Heart right ventricle (tissue), 16 donors: ENCODE measurements at regions not wholly inside any gene's neighbourhood (a gene's known extent, or its start where the extent isn't known, plus 50 kb on each side); places are given as distances from the start of the nearest gene placed in this dataset.

ENCODE experiments used
- ATAC-seq, 8 donors: fragments of 200-7000 bp; cut with Tn5 transposase; one replicate each; pipeline ENCODE4 v1.9.1; 2020; ENCODE audit warnings: mild to moderate bottlenecking in 8 of 8, moderate library complexity in 8 of 8, moderate number of reproducible peaks in 1 of 8
- DNase-seq, 2 donors: peaks; one replicate each; pipeline ENCODE4 v3.0.0-alpha.2; 2020
- H3K27ac ChIP-seq, 10 donors: fragments of 200-600 bp; sonication (generic) in 2 of 10; one replicate each; pipeline versions ENCODE4 v1.5.0 to v1.8.0; 2020 to 2022; ENCODE audit warnings: mild to moderate bottlenecking in 3 of 10
- H3K27me3 ChIP-seq, 7 donors: fragments of 200-600 bp; one replicate each; pipeline ENCODE4 v1.8.0; 2021 to 2022; ENCODE audit warnings: mild to moderate bottlenecking in 2 of 7
- H3K36me3 ChIP-seq, 9 donors: fragments of 200-600 bp; sonication (generic) in 1 of 9; one replicate each; pipeline versions ENCODE4 v1.5.0 to v1.8.0; 2020 to 2022; ENCODE audit warnings: mild to moderate bottlenecking in 2 of 9
- H3K4me1 ChIP-seq, 9 donors: fragments of 200-600 bp; sonication (generic) in 1 of 9; one replicate each; pipeline versions ENCODE4 v1.5.0 to v1.8.0; 2020 to 2022; ENCODE audit warnings: mild to moderate bottlenecking in 4 of 9
- H3K4me3 ChIP-seq, 10 donors: fragments of 200-600 bp; sonication (generic) in 2 of 10; one replicate each; pipeline versions ENCODE4 v1.5.0 to v1.8.0; 2020 to 2022; ENCODE audit warnings: mild to moderate bottlenecking in 7 of 10, moderate library complexity in 2 of 10
- H3K9me3 ChIP-seq, 11 donors: fragments of 200-600 bp in 10 of 11; sonication (generic) in 2 of 11; one replicate each; pipeline versions ENCODE4 v1.5.0 to v1.8.0; 2013 to 2022; ENCODE audit warnings: mild to moderate bottlenecking in 2 of 11, control low read depth in 1 of 11, moderate library complexity in 1 of 11
- WGBS, 2 donors: extraction: QIAGEN DNeasy Blood & Tissue Kit; methylation state at CpG; one replicate each; pipeline ENCODE4 v1.1.7; 2013; ENCODE audit warnings: inconsistent platforms in 1 of 2; 5-methylcytosine and 5-hydroxymethylcytosine counted together
- intact Hi-C, 10 donors: fragments of 100-400 bp; cut with DNase I; formaldehyde crosslinking; loops; one replicate each; pipeline versions ENCODE4 v1.11.1 to v1.14.2; 2022
- TF ChIP-seq, protein P1 (sequence below), 9 donors: fragments of 200-600 bp; sonication (generic) in 2 of 9; IDR thresholded peaks; one replicate each; pipeline versions ENCODE4 v1.5.0 to v1.8.0; 2021 to 2022; ENCODE audit warnings: antibody characterized with exemption in 9 of 9, mild to moderate bottlenecking in 5 of 9, moderate library complexity in 1 of 9
- donor health status: Arrhythmogenic right ventricular cardiomyopathy.
- donor health status: ischemic (EF 13 %, LVEDD 7.1; RV severe dilation, severe dysfunction).
- donor health status: healthy with polysubstance abuse.
- donor health status: DM: no; HTN: yes; CAD: no.
- donor health status: DM: no; HTN: no; CAD: no.
- donor health status: ischemic (EF 25% LVEDD 6.9; RV normal size, moderate dysfunction).
- donor health status: ischemic (EF 25% LVEDD 5.7; RV mildly dilated, moderate dysfunction).
- donor health status: healthy.
- donor health status: DM: yes; HTN: yes; CAD: no.
- donor health status: Ischemic cardiomyopathy.
- donor health status: ischemic (EF 35%, LVEDD 5.7; RV mildly dilated, moderate dysfunction).
- donor health status: nonischemic (EF 11% LVEDD 7.7; RV severe dilation, severe dysfunction).
- donor health status: DM: yes; HTN: yes; CAD: no.
- donor health status: PGD.
- donor health status: ischemic (EF 29% LVEDD 5.4; RV normal size, mild dysfunction).
- donor health status: nonischemic (EF 23%, LVEDD 6.1; RV moderate dilation, normal function).

GRCh38 chr5:155250596-155250995, 237.0 kb downstream of the KIF4B start:
- Histone ChIP-seq H3K27me3 (no peaks in the 10 kb centered on the region), H3K4me3 (no peak overlapping the region), H3K9me3 (peaks cover 0 to under 1% (median 0%) of the 10 kb centered on the region in 11 donors), H3K27ac (no peak overlapping the region), H3K4me1 (no peaks in the 10 kb centered on the region), H3K36me3 (no peaks in the 10 kb centered on the region)
- no peak for ATAC-seq
- no peak for DNase-seq
- intact Hi-C loops, result no loop called here
- TF ChIP-seq, protein P1, sequence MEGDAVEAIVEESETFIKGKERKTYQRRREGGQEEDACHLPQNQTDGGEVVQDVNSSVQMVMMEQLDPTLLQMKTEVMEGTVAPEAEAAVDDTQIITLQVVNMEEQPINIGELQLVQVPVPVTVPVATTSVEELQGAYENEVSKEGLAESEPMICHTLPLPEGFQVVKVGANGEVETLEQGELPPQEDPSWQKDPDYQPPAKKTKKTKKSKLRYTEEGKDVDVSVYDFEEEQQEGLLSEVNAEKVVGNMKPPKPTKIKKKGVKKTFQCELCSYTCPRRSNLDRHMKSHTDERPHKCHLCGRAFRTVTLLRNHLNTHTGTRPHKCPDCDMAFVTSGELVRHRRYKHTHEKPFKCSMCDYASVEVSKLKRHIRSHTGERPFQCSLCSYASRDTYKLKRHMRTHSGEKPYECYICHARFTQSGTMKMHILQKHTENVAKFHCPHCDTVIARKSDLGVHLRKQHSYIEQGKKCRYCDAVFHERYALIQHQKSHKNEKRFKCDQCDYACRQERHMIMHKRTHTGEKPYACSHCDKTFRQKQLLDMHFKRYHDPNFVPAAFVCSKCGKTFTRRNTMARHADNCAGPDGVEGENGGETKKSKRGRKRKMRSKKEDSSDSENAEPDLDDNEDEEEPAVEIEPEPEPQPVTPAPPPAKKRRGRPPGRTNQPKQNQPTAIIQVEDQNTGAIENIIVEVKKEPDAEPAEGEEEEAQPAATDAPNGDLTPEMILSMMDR (IDR thresholded peaks at IDR 0.05), result no peak
- WGBS, 2 donors, result 57 to 69% methylated on average over 5 of the region's 5 CpGs

DNA sequence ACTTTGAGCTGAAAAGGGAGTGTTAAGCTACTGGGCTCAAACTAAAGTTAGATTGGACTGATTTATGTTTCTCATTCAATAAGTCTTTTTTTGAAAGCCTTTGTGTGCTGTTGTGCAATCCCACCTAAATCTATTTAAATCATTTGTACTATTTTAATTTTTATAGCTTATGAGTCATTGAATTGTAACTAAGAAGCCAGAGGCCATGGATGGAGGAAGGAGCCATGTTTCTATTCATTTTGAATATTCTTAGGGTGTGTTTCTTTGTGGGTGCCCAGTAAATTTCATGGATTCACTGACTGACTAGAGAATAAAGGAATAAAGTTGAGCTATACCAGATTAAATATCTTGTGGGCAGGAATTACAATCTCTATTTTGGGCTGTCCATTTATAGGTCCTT, 238.5 kb downstream of the KIF4B start:
- Histone ChIP-seq H3K4me1 (no peaks in the 10 kb centered on the region), H3K27me3 (no peaks in the 10 kb centered on the region), H3K4me3 (no peak overlapping the region), H3K27ac (no peak overlapping the region), H3K9me3 (no peaks in the 10 kb centered on the region), H3K36me3 (no peaks in the 10 kb centered on the region)
- DNase-seq, result no peak
- ATAC-seq, result no peak
- intact Hi-C loops, result no loop called here
- TF ChIP-seq, protein P1 (IDR thresholded peaks at IDR 0.05), result no peak

GRCh38 chr5:155252717-155253116, 239.2 kb downstream of the KIF4B start:
- intact Hi-C loops, result no loop called here
- 85 to 91% methylated on average over 3 of the region's 3 CpGs for WGBS, 2 donors
- Histone ChIP-seq H3K27me3 (no peaks in the 10 kb centered on the region), H3K9me3 (no peaks in the 10 kb centered on the region), H3K4me3 (no peak overlapping the region), H3K36me3 (no peaks in the 10 kb centered on the region), H3K27ac (no peak overlapping the region), H3K4me1 (no peaks in the 10 kb centered on the region)
- DNase-seq, result no peak
- TF ChIP-seq, protein P1 (IDR thresholded peaks at IDR 0.05), result no peak
- ATAC-seq, result no peak

- DNase-seq, result no peak
- ATAC-seq, result no peak
- Histone ChIP-seq H3K27ac (no peak overlapping the region), H3K4me3 (no peak overlapping the region), H3K27me3 (no peaks in the 10 kb centered on the region), H3K4me1 (no peaks in the 10 kb centered on the region), H3K9me3 (no peaks in the 10 kb centered on the region), H3K36me3 (no peaks in the 10 kb centered on the region)
- intact Hi-C loops, result no loop called here
- WGBS, 2 donors, result 56 to 65% methylated on average over 2 of the region's 2 CpGs
- TF ChIP-seq, protein P1 (IDR thresholded peaks at IDR 0.05), result no peak
These were observed 240.8 kb downstream of the KIF4B start for GRCh38 chr5:155254399-155254798.

DNA sequence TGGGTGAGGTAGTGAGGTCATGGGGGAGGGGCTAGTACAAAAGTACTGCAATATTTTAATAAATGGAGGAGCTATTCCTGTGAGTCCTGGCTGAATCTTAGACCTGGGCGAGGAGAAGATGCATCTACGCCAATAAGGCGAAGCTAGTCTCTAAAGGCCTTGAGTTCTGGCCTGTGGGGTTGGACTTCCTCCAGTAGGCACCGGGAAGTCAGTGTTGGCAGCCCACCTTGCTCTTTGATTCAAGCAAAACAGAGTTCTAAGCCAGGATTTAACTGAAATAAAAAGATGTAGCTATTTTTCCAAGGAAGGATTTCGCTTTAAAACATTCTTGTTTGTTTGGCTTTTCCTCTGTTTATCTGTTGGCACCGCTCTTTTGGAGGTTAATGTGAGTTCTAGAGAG, 244.6 kb downstream of the KIF4B start:
- no peak for ATAC-seq

More for the DNA sequence above, 244.6 kb downstream of the KIF4B start:
- no peak overlapping the region for H3K27ac ChIP-seq
- no peaks in the 10 kb centered on the region for H3K27me3 ChIP-seq
- no peak overlapping the region for H3K4me3 ChIP-seq
- H3K9me3 ChIP-seq, result no peaks in the 10 kb centered on the region
- H3K36me3 ChIP-seq, result no peaks in the 10 kb centered on the region
- WGBS, 2 donors, result 78 to 86% methylated on average over 6 of the region's 6 CpGs
- intact Hi-C loops, result no loop called here
- DNase-seq, result no peak
- H3K4me1 ChIP-seq, result no peaks in the 10 kb centered on the region
- TF ChIP-seq, protein P1 (IDR thresholded peaks at IDR 0.05), result no peak
